Liver (tissue), 3 donors: ENCODE measurements at regions not wholly inside any gene's neighbourhood (a gene's known extent, or its start where the extent isn't known, plus 50 kb on each side); places are given as distances from the start of the nearest gene placed in this dataset.

Experiments used
- EGR1 ChIP-seq, 2 donors: IDR thresholded peaks; 2 replicates each; pipeline ENCODE4 v1.6.1; 2016 to 2018; ENCODE audit warnings: antibody characterized with exemption in 2 of 2, low read depth in 2 of 2
- GABPA ChIP-seq, 2 donors: IDR thresholded peaks in 1 of 2; conservative IDR thresholded peaks in 1 of 2; 2 replicates each; pipeline ENCODE4 v1.6.1; 2016; ENCODE audit warnings: antibody characterized with exemption in 2 of 2, mild to moderate bottlenecking in 1 of 2, moderate library complexity in 1 of 2
- JUND ChIP-seq, 2 donors: IDR thresholded peaks; 2 replicates each; pipeline ENCODE4 v1.6.1; 2016; ENCODE audit warnings: antibody characterized with exemption in 2 of 2
- NR2F2 ChIP-seq: IDR thresholded peaks from 2 replicates; pipeline ENCODE4 v1.6.1; 2016; ENCODE audit warnings: antibody characterized with exemption
- RAD21 ChIP-seq, 2 donors: IDR thresholded peaks; 2 replicates each; pipeline ENCODE4 v1.6.1; 2016; ENCODE audit warnings: antibody characterized with exemption in 2 of 2, mild to moderate bottlenecking in 2 of 2
- REST ChIP-seq: IDR thresholded peaks from 2 replicates; pipeline ENCODE4 v1.6.1; 2016; ENCODE audit warnings: antibody characterized with exemption, mild to moderate bottlenecking
- RXRA ChIP-seq, 2 donors: IDR thresholded peaks; 2 replicates each; pipeline ENCODE4 v1.6.1; 2017 to 2018; ENCODE audit warnings: antibody characterized with exemption in 2 of 2, mild to moderate bottlenecking in 1 of 2
- SP1 ChIP-seq: IDR thresholded peaks from 2 replicates; pipeline ENCODE4 v1.6.1; 2018; ENCODE audit warnings: antibody characterized with exemption, mild to moderate bottlenecking
- TAF1 ChIP-seq: conservative IDR thresholded peaks from 2 replicates; pipeline ENCODE4 v1.6.1; 2016; ENCODE audit warnings: antibody characterized with exemption, mild to moderate bottlenecking
- YY1 ChIP-seq: IDR thresholded peaks from 2 replicates; pipeline ENCODE4 v1.6.1; 2016; ENCODE audit warnings: antibody characterized with exemption, mild to moderate bottlenecking
- ZBTB33 ChIP-seq: IDR thresholded peaks from 2 replicates; pipeline ENCODE4 v1.6.1; 2016; ENCODE audit warnings: antibody characterized with exemption
- TF ChIP-seq, protein P1 (sequence below): fragments of 150-350 bp; IDR thresholded peaks from 2 replicates; pipeline ENCODE4 v1.5.1; 2017; ENCODE audit warnings: improper control_type of control experiment, low read depth, low read length; ENCODE audit not compliant: missing input control
- TF ChIP-seq, protein P2 (sequence below): IDR thresholded peaks from 2 replicates; pipeline ENCODE4 v1.6.1; 2016; ENCODE audit warnings: antibody characterized with exemption
- TF ChIP-seq, protein P3 (sequence below): IDR thresholded peaks from 2 replicates; pipeline ENCODE4 v1.6.1; 2016; ENCODE audit warnings: antibody characterized with exemption
- donor health status: healthy.
- donor health status: healthy.

DNA sequence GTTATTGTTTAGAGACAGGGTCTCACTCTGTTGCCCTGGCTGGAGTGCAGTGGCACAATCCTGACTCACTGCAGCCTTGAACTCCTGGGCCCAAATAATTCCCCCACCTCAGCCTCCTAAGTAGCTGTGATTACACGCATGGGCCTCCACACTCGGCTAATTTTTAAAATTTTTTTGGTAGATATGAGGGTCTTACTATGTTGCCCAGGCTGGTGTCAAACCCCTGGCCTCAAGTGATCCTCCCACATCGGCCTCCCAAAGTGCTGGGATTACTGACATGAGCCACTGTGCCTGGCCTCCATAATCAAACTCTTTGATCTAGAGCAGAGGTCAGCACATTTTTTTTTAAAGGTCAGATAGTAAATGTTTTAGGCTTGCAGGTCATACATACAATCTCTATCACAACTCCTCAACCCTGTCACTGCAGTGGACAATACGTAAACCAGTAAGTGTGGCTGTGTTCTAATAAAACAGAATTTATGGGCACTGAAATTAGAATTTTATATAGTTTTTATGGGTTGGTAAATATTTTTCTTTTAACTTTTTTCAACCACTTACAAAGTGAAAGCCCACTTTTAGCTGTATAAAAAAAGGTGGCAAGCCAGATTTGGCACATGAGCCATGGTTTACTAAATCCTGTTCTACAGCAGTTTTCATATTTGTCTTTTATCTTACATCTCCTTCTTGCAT, 105.1 kb upstream of the RAPGEF2 start:
- TF ChIP-seq, protein P1, sequence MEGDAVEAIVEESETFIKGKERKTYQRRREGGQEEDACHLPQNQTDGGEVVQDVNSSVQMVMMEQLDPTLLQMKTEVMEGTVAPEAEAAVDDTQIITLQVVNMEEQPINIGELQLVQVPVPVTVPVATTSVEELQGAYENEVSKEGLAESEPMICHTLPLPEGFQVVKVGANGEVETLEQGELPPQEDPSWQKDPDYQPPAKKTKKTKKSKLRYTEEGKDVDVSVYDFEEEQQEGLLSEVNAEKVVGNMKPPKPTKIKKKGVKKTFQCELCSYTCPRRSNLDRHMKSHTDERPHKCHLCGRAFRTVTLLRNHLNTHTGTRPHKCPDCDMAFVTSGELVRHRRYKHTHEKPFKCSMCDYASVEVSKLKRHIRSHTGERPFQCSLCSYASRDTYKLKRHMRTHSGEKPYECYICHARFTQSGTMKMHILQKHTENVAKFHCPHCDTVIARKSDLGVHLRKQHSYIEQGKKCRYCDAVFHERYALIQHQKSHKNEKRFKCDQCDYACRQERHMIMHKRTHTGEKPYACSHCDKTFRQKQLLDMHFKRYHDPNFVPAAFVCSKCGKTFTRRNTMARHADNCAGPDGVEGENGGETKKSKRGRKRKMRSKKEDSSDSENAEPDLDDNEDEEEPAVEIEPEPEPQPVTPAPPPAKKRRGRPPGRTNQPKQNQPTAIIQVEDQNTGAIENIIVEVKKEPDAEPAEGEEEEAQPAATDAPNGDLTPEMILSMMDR, result no peak
- no peak for TF ChIP-seq REST
- TF ChIP-seq, protein P2, sequence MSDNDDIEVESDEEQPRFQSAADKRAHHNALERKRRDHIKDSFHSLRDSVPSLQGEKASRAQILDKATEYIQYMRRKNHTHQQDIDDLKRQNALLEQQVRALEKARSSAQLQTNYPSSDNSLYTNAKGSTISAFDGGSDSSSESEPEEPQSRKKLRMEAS, result no peak
- TF ChIP-seq RAD21 (IDR thresholded peaks at IDR 0.05), result no peak
- TF ChIP-seq, protein P3, sequence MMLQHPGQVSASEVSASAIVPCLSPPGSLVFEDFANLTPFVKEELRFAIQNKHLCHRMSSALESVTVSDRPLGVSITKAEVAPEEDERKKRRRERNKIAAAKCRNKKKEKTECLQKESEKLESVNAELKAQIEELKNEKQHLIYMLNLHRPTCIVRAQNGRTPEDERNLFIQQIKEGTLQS, result no peak
- no peak for TF ChIP-seq YY1
- TF ChIP-seq TAF1, result no peak
- TF ChIP-seq EGR1 (IDR thresholded peaks at IDR 0.05; ENCODE audit: low read depth in 2 of 2), result no peak
- TF ChIP-seq ZBTB33, result no peak
- TF ChIP-seq RXRA (IDR thresholded peaks at IDR 0.05), result no peak
- no peak for TF ChIP-seq GABPA (IDR thresholded peaks at IDR 0.05 in 1 of 2, conservative IDR thresholded peaks at IDR 0.05 in 1 of 2)
- TF ChIP-seq NR2F2, result no peak
- no peak for TF ChIP-seq SP1
- TF ChIP-seq JUND (IDR thresholded peaks at IDR 0.05), result no peak
